IMR-90 (cell line): ENCODE measurements at regions not wholly inside any gene's neighbourhood (a gene's known extent, or its start where the extent isn't known, plus 50 kb on each side); places are given as distances from the start of the nearest gene placed in this dataset.
"Not testable (repeated sequence)": the region's sequence is repeated elsewhere in the genome, so short reads cannot be mapped to it uniquely, and the experiment has no call there.

ENCODE experiments used
- CEBPB ChIP-seq: IDR thresholded peaks from 2 replicates; pipeline ENCODE4 v1.6.1; 2012; ENCODE audit warnings: low read depth, low read length, improper control_type of control experiment
- CHD1 ChIP-seq: IDR thresholded peaks from 2 replicates; pipeline ENCODE4 v1.6.1; 2012; ENCODE audit warnings: low read depth, low read length, improper control_type of control experiment
- CTCF ChIP-seq: conservative IDR thresholded peaks from 2 replicates; pipeline ENCODE4 v1.5.1; 2012; ENCODE audit warnings: mild to moderate bottlenecking, low read depth, low read length, improper control_type of control experiment
- FOS ChIP-seq: fragments of 150-350 bp; IDR thresholded peaks from 2 replicates; pipeline ENCODE4 v1.6.1; 2016; ENCODE audit warnings: low read depth, low read length
- MAFK ChIP-seq: IDR thresholded peaks from 2 replicates; pipeline ENCODE4 v1.6.1; 2012; ENCODE audit warnings: low read depth, low read length, improper control_type of control experiment
- MXI1 ChIP-seq: IDR thresholded peaks from 2 replicates; pipeline ENCODE4 v1.6.1; 2012; ENCODE audit warnings: low read depth, mild to moderate bottlenecking, low read length, moderate library complexity, borderline replicate concordance
- NFE2L2 ChIP-seq: fragments of 150-350 bp; IDR thresholded peaks from 2 replicates; pipeline ENCODE4 v1.6.1; 2016; ENCODE audit warnings: low read depth, mild to moderate bottlenecking, low read length
- POLR2A ChIP-seq: IDR thresholded peaks from 2 replicates; pipeline ENCODE4 v1.6.1; 2012; ENCODE audit warnings: mild to moderate bottlenecking, low read depth, low read length
- RAD21 ChIP-seq: IDR thresholded peaks from 2 replicates; pipeline ENCODE4 v1.6.1; 2012; ENCODE audit warnings: low read length, improper control_type of control experiment
- RCOR1 ChIP-seq: IDR thresholded peaks from 2 replicates; pipeline ENCODE4 v1.6.1; 2012; ENCODE audit warnings: mild to moderate bottlenecking, low read length, improper control_type of control experiment; ENCODE audit not compliant: insufficient replicate concordance
- RFX5 ChIP-seq: IDR thresholded peaks from 2 replicates; pipeline ENCODE4 v1.8.0; 2012; ENCODE audit warnings: low read depth, mild to moderate bottlenecking, low read length, moderate library complexity
- SMC3 ChIP-seq: fragments of 150-350 bp; IDR thresholded peaks from 2 replicates; pipeline ENCODE4 v1.6.1; 2016; ENCODE audit warnings: low read depth, mild to moderate bottlenecking, antibody characterized with exemption, low read length, moderate library complexity
- TF ChIP-seq, protein P1 (sequence below): fragments of 150-350 bp; IDR thresholded peaks from 2 replicates; pipeline ENCODE4 v1.6.1; 2017; ENCODE audit warnings: mild to moderate bottlenecking, antibody characterized with exemption, low read length, low read depth

DNA sequence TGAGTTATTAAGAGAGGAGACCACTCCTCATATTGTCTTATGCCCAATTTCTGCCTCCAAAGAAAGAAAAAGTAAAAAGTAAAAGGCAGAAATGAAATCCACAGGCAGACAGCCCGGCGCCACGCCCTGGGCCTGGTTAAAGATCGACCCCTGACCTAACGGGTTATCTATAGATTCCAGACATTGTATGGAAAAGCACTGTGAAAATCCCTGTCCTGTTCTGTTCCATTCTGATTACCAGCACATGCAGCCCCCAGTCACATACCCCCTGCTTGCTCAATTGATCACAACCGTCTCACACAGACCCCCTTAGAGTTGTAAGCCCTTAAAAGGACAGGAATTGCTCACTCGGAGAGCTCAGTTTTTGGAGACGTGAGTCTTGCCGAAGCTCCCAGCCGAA lies 1086.6 kb upstream of the INTU start:
- TF ChIP-seq CEBPB, CTCF, POLR2A, MAFK, FOS, RAD21, RFX5, MXI1, RCOR1, CHD1, SMC3, NFE2L2: not testable (repeated sequence)
- TF ChIP-seq, protein P1, sequence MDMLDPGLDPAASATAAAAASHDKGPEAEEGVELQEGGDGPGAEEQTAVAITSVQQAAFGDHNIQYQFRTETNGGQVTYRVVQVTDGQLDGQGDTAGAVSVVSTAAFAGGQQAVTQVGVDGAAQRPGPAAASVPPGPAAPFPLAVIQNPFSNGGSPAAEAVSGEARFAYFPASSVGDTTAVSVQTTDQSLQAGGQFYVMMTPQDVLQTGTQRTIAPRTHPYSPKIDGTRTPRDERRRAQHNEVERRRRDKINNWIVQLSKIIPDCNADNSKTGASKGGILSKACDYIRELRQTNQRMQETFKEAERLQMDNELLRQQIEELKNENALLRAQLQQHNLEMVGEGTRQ = not testable (repeated sequence)
